ENCODE measurements at regions not wholly inside any gene's neighbourhood (a gene's known extent, or its start where the extent isn't known, plus 50 kb on each side); places are given as distances from the start of the nearest gene placed in this dataset.

GRCh38 chr10:128221117-128221516, 94.9 kb upstream of the MKI67 start:
- no peak for TF ChIP-seq CTCF (IDR thresholded peaks at IDR 0.05)
- no peak for TF ChIP-seq EP300 (IDR thresholded peaks at IDR 0.05)

Data from ovary (tissue), 3 donors.